Right lung (tissue), 2 donors: ENCODE measurements at regions not wholly inside any gene's neighbourhood (a gene's known extent, or its start where the extent isn't known, plus 50 kb on each side); places are given as distances from the start of the nearest gene placed in this dataset.

Source experiments
- DNase-seq, 2 donors: peaks; one replicate each; pipeline ENCODE4 v3.0.0-alpha.2; 2013

GRCh38 chrX:3780564-3780963 lies 67.1 kb upstream of the PRKX start:
- no peak for DNase-seq

GRCh38 chrX:3779546-3779945 lies 66.1 kb upstream of the PRKX start:
- DNase-seq = no peak

- no peak for DNase-seq
Measured at GRCh38 chrX:3777416-3777815, 64.0 kb upstream of the PRKX start.

GRCh38 chrX:3771766-3772165 lies 58.3 kb upstream of the PRKX start:
- DNase-seq = no peak

- DNase-seq = no peak
Measured at GRCh38 chrX:3768881-3769280, 55.4 kb upstream of the PRKX start.
